GM18867 (cell line): ENCODE measurements at regions not wholly inside any gene's neighbourhood (a gene's known extent, or its start where the extent isn't known, plus 50 kb on each side); places are given as distances from the start of the nearest gene placed in this dataset.
"Not testable (repeated sequence)": the region's sequence is repeated elsewhere in the genome, so short reads cannot be mapped to it uniquely, and the experiment has no call there.

Source experiments
- ATAC-seq: cut with Tn5 transposase; IDR thresholded peaks from one replicate; pipeline ENCODE4 v1.9.1; 2021; ENCODE audit warnings: mild to moderate bottlenecking, moderate library complexity; ENCODE audit not compliant: unreplicated experiment

DNA sequence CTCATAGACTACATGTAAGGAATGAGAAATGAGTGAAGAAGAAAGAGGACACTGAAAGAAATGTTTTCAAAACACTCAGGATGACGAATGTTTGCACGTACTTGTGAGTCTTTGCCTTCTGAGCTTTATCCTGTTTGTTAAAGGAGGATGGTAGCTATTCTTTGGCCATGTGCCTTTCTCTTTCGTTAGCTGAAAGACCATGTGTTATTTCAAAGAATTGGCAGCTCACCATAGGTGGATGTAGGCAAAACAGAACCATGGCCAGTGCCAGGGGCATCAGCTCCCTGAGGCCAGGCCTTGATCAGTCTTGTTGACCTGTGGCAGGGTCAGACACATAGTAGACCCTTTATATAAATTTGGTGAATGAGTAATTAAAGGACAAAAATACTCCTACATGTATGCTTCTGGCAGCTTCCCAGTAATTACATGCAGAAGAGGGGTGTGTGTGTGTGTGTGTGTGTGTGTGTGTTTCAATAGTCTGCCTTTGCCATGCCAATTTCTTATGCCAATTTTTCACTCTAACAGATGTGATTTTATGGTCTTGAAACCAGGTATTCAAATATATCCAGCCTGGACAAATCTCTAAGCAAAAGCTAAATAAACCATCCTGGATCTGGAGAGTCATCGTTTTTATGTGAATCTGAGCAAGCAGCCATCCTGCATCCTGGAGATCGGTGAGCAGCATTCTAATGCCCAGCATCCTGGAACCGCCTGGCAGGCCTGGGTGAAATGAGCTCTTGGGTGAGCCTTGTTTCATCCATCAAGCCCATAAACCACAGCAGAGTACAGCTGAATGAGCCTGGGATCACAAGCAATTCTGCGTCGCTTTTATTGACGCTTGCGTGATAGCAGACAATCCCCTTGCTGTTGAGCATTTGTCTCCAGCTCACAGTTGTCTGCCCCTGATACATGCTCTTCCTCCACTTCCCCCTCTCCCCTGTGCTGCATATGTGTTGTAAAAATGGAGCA lies 475.4 kb downstream of the MED10 start:
- ATAC-seq: no peak

DNA sequence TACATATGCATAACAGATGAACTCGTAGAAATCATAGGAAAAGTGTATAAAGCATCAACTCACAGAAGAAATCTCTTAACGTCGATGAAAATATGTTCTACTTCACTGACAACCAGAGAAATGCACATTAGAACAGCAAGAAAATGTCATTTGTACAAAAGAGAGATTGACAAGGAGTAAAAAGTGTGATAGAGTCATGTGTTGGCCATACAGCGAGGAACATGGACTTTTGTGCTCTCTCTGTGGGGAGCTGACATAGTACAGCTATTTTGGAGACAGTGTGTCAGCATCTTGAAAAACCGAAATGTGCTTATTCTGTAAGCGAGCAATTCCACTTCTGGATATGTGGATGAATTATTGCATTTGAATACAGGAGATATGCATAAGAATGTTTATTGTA lies 477.9 kb downstream of the ICE1 start:
- no peak for ATAC-seq

DNA sequence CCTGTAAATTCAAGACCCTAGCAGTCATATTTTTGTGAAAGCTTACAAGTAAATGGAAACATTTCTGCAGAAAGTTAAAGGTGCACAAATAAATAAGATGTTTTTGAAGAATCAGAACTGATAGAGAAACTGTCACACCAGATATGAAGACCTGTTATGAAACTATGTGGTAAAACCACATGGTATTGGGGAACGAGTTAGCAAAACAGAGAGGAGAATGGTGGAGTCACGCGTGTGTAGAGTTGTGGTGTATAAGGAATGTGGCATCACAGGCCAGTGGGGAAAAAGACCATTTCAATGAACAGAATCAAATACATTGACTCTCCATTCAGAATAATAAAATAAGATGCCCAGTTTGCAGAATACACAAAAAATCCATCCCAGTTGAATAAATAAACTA lies 477.2 kb downstream of the ICE1 start:
- peak; percentile 70 for ATAC-seq

DNA sequence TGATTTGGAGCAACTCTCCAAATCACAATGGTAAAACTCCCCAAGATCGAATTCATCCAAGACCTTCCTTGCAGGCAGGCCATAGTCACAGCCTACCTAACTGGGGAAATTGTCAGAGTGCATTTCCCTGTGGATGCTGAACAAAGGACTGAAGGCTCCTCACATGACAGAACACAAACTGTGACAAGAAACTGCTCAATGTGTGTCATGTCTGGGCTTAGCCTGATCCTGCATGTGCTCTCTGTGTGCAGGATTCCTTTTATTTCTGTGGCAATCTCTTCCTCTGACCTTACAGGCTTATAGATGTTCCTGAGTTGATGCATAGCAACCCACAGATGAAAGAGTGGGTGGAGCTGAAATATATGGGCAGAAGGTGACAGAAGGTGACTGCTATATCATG lies 465.8 kb downstream of the ICE1 start:
- ATAC-seq: no peak

DNA sequence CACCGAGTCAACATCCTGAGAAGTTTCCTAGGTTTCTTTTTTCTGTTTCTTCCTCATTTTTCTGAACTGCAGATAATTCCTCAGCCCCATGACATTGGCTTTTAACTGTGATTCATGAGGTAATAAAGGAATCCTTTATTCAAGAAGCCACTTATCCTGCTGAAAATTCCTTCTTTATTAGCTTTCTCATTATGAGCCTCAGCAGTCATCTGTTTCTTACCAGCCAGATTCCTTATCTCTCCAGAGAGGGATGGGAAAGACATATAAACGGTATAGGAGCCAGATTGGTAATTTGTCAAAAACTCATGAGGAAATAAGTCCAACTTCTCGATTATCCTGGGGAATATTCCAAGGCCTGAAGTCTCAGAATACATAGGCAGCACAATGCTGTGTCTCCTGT lies 465.4 kb downstream of the ICE1 start:
- ATAC-seq: no peak

DNA sequence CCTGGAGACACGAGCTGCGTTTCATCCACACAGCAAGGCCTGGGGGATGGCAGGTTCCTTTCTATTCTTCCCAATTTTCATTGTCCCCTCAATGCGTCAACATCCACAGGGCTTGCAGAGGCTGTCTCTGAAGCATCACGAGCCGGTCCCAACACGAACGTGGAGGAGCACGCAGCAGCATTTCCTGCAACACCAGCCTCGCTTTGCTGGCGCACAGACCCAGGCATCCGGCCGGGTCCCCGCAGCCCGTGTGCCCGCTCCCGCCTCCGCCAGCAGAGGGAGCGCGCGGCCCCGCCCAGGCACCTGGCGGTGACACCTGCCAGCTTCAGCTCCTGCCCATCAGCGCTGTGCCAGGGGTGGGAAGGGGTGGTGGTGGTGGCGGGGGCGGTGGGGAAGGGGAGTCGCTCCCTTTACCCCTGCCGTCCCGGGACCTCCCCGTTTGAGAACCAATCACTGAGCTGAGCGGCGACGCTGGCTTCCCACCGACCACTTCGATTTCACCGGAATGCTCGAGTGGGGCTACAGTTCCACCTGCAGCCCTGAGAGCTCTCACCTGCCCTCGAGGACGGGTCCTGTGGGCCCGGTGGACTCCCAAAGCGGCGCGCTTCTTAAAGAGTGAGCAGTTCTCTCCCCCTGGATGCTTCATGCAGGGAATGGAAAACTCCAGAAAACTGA lies 464.5 kb downstream of the ICE1 start:
- ATAC-seq: peak; percentile 76

DNA sequence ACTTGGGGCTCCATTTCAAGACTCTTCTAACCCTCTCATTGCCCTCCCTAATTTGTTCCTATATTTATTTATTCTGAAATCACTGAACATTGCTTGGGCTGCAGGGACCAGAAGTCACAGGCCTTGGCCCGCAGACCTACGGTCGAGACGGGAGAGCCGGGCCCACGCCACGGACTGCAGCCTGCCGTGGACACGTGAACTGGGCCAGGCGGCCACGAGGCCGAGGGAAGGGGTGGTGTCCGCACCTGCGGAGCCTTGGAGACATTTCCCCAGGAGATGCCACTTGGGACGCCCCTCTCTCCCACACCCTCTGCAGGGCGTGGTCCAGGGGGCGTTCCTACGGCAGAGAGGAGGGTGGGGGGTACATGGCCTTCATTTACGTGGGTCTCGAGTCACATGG lies 463.9 kb downstream of the ICE1 start:
- no peak for ATAC-seq

DNA sequence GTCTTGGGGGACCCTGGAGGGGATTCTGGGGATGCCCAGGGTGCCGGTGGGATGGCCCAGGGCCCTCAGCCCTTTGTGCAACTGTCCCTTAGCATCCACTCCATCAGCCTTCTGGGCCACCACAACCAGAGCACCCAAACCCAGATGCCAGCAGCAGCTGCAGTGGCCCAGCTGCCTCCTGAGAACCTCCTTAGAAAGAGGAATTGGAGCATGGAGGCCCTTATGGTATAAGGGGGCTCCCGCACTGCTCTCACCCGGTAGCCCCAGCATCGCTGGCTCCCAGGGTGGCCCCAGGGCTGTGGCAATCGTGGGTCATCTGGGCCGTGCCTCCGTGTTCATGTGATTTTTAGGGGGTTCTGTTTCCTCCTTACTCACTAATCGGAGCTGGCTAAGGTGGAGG lies 463.3 kb downstream of the ICE1 start:
- no peak for ATAC-seq

DNA sequence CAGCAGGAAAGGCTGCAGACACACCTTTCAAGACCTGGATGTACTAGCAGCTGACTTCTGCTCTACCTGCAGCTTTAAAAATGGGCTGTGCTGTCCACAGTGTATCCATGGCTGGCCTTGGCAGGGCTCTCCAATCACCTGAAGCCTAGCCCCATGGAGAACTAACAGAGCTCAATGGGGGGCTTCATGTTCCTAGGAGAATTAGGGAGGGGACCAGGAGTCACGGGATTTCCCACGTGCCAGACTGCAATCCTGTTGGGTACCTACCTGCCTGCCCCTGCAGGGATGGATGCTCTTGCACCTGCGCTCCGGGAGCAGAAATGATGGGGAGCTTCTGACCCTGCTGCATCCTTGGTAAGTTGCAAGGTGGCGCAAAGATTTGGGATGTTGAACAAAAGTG lies 462.1 kb downstream of the ICE1 start:
- ATAC-seq: no peak

DNA sequence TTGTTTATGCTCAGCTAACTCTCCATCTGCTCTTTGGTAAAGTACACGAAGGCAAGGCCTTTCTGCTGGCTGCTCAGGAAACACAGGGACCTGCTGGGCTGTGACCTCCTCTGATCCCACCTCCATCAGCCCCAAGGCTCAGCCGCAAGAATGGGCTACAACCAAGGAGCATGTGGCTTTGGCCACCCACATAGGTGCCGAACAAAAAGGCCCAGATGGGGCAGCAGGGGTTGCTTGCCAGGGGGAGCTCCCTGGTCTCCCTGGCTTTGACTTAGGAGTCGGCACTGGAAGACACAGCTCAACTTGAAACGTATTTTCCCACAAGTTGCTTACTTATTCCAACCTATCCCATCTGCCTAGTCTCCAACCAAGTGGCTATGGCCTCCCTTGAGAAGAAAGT lies 461.1 kb downstream of the ICE1 start:
- no peak for ATAC-seq

DNA sequence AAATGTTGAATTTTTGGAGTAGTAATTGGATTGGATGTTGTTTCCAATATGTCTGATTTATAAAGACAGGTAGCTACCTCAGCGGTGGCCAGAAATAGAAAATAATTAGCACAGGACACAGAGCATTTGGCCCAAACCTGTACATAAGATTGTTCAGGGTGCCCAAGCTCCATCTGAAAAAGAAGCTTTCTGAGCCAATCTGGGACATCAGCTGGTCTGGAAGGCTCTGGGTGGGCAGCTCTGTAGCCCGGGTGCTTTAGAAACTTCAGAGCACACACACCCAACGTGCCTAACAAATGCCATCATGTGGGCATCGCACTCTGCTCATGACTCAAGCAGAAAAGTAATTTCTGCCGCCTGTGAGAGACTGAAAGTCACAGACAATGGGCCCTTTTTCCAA lies 460.7 kb downstream of the ICE1 start:
- ATAC-seq: no peak

DNA sequence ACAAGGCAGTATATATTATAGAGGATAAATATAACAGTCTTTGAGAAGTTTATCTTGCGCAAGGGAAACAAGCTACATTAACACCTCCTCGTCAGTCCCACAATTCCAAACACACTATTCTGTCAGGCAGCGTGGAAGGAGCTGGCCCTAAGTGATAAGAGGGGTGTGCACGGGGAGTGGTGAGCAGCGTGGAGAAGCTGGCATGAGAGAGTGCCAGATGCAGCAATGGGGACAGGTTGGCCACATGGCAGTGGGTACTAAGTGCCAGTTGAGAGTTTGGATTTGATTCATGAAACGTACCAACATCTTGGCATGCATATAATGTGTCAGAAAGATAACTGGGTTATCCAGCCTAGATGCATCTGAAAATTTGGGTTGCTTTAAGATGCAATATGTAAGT lies 460.2 kb downstream of the ICE1 start:
- ATAC-seq: no peak

DNA sequence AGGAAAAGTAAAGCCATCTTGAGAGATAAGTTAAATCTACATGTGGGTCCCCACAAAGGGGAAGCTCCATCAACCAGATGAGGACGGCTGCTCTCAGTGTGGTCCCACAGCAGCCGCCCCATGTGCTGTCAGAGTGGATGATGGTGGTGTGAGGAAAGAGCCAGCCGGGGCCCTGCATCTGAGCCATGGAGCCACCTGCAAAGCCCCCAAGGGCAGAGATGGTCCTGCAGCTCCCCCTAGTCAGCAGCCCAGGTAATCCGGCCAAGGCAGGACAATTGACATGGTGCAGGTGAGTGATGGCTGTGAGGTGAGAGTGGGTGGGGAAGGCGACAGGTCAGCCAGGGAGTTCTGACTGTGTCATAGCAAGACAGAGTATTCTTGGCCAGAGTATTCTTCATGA lies 458.8 kb downstream of the ICE1 start:
- peak; percentile 83 for ATAC-seq

DNA sequence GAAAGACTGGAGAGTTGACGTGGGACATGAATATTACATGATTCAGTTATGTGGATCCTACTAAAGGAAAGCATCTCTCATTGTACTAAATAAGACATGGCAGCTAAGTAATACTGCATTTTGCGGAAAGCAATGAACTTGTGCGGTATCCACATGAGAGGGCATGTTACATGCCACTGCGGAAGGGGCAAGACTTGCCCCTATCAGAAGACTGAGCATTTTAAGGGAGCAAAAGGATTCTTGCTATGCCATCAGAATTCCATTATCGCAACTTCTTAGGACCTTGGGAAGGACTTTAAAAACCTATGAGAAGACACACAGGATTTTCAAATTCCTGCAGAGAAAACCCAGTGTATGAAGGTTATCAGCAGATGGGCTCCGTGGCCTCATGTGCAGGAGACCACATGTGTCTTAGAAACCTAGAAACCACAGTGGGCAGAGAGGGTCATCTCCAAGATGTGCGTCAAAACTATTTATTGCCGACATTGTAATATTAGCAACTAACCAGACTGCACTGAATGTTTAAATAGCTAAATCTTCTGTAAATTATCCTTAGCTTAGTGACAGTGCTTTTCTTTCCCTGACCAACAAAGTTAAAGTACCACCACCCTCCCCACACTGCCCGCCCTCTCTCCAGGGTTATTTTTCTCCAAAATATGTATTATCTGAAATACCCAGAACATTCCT lies 457.7 kb downstream of the ICE1 start:
- no peak for ATAC-seq

DNA sequence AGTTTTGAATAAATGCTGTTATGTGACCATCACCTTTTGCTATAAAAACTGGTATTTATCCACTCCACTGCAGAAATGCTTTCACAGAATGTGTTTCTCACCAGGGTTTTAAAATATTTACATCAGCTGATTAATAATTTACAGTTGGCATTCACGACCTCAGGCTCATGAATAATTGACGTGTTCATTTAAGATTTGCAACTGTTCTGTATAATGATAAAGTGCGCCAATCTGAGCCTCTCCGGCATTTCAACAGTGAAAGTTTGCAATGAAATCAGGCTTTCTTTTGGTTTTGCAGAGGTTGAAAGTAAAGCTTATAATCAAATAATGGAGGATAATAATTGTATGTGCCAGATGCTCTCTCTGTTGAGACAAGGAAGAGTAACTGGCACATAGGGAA lies 434.9 kb downstream of the ICE1 start:
- no peak for ATAC-seq

DNA sequence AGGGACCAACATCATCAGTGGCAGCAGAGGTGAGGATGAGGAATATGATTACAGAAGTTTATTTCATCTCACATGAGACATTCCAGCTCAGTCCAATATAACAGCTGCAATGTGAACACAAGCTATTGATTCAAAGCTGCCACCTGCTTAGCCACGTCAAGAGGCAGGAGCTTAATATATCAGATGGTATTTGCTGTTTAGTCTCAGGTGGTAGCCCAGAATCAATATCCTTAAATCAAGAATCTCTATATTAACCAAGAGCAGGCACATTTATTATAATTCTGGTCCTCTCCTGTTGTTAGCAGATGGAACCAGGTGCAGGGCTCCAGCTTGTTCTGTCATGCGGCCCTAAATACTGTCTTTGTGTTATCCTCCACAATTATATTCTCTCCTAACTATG lies 431.6 kb downstream of the ICE1 start:
- ATAC-seq: no peak

DNA sequence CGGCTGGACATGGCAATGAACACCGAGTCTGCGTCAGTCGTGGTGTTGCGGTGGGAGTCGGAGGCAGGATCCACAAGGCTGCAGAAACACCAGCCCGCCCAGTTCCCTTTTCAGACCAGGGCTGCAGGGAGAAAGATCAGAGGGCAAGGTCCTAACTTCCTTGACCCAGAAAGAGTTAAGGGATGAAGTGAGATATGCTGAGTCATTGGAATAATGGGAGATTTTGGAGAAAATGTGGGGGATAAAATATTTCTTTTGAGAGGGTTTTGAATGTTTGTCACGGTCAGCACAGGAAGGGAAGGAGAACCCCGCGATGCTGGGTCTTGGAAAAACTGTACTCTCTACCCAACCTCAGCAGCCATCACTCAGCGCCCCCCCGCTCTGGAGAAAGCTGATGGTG lies 416.0 kb downstream of the ICE1 start:
- ATAC-seq: no peak

DNA sequence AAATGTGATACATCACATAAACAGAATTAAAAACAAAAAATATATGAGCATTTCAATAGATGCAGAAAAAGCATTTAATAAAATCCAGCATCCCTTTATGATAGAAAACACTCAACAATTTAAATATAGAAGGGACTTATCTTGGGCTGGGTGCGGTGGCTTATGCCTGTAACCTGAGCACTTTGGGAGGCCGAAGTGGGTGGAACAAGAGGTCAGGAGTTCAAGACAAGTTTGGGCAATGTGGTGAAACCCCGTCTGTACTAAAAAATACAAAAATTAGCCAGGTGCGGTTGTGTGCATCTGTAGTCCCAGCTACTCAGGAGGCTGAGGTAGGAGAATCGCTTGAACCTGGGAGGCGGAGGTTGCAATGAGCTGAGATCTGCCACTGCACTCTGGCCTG lies 409.1 kb downstream of the ICE1 start:
- ATAC-seq: not testable (repeated sequence)

DNA sequence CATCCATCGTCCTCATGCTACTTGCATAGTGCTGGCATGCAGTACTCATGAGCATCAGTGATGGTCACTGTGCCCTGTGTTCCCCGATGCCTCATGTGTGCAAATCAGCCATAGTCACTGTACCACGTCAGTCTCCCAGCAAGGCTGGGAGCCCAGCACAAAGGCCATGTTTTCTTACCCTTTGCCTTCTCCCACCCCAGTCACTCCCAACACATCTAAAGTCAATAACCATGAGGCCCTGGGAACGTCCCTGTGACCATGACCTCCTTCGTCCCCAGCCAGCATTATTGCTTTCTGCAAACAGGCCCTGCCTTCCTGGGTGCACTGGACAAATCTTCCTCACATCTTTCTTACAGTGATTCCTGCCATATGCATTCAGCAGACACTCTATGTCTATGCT lies 406.1 kb downstream of the ICE1 start:
- no peak for ATAC-seq

DNA sequence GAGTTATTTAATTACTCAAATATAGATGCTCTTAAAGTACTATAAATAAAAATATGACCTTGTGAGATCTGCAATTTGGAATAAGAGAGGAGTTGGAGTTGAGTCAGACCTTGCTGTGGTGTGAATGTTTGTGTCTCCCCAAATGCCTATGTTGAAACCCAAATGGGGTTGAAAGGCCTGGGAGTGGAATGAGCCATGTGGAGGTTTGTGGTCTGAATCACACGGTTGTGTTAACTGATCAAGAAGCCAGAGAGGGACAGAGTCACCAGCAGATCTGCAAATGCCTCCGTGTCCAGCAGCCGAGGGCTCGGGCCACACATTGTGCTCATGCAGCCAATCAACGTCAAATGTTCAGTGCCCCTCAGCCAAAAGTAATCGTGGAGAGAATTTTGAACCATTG lies 404.4 kb downstream of the ICE1 start:
- no peak for ATAC-seq

DNA sequence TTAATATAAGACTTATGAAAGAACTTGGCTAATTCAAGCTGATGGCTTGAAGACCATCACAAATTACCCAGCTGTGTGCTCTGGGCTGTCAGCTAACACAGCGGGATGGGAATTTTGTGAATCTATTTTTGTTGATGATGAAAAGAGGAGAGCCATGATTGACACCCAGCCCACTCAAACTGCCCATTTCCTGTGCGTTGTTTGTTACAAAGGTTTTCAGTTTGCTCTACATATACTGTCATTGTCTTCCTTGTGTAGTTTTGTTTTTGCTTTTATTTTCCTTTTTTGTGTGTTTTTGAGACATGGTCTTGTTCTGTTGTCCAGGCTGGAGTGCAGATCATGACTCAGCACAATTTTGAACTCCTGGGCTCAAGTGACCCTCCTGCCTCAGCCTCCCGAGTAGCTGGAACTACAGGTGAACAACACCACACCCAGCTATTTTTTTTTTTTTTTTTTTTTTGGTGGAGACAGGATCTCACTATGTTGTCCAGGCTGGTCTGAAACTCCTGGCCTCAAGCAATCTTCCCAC lies 400.3 kb downstream of the ICE1 start:
- peak; percentile 73 for ATAC-seq

DNA sequence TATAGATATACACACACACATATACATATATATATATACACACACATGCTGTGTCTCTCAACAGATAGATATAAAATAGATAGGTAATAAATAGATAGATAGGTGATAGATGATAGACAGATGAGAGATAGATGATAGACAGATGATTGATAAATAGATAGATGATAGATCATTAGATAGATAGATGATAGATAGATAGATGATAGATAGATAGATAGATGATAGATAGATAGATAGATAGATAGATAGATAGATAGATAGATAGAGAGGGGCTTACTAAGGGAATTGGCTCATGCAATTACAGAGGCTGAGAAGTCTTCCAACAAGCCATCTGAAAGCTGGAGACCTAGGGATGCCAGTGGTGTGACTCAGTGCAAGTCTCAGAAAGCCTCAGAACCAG lies 394.5 kb downstream of the ICE1 start:
- ATAC-seq: no peak
